Neural cell (in vitro differentiated cells): ENCODE measurements at regions not wholly inside any gene's neighbourhood (a gene's known extent, or its start where the extent isn't known, plus 50 kb on each side); places are given as distances from the start of the nearest gene placed in this dataset.

Source experiments
- H2AFZ ChIP-seq: fragments of 200-600, 300-800 bp; sonication (generic), shearing (Covaris generic); 2 replicates; pipeline ENCODE4 v1.6.0; 2014; ENCODE audit warnings: low read depth, mild to moderate bottlenecking, antibody characterized with exemption, low read length, moderate library complexity
- H3F3A ChIP-seq: fragments of 200-600 bp; shearing (Covaris generic); 2 replicates; pipeline ENCODE4 v1.6.1; 2016; ENCODE audit warnings: mild to moderate bottlenecking, moderate library complexity, mixed read lengths, antibody characterized with exemption, low read length; ENCODE audit not compliant: insufficient read depth, poor library complexity, severe bottlenecking
- H3K27ac ChIP-seq: fragments of 200-600, 300-800 bp; sonication (generic), shearing (Covaris generic); 2 replicates; pipeline ENCODE4 v1.5.1; 2014; ENCODE audit warnings: mild to moderate bottlenecking, low read length, moderate library complexity
- H3K27me3 ChIP-seq: fragments of 300-800, 200-600 bp; sonication (generic), shearing (Covaris generic); 2 replicates; pipeline ENCODE4 v1.6.0; 2014; ENCODE audit warnings: mild to moderate bottlenecking, low read depth, low read length, moderate library complexity; ENCODE audit not compliant: insufficient read depth
- H3K36me3 ChIP-seq: fragments of 300-800, 200-600 bp; sonication (generic), shearing (Covaris generic); 2 replicates; pipeline ENCODE4 v1.5.1; 2014; ENCODE audit warnings: mild to moderate bottlenecking, antibody characterized with exemption, low read length, moderate library complexity; ENCODE audit not compliant: insufficient read depth
- H3K4me2 ChIP-seq: fragments of 300-800, 200-600 bp; sonication (generic), shearing (Covaris generic); 2 replicates; pipeline ENCODE4 v1.6.0; 2014; ENCODE audit warnings: mild to moderate bottlenecking, low read length
- H3K4me3 ChIP-seq: fragments of 300-800, 200-600 bp; sonication (generic), shearing (Covaris generic); 2 replicates; pipeline ENCODE4 v1.5.1; 2014; ENCODE audit warnings: mild to moderate bottlenecking, low read length, moderate library complexity
- H3K79me2 ChIP-seq: fragments of 200-600 bp; shearing (Covaris generic); replicated peaks from 2 replicates; pipeline ENCODE4 v1.6.0; 2014; ENCODE audit warnings: mild to moderate bottlenecking, low read length, moderate library complexity; ENCODE audit not compliant: insufficient read depth
- H3K9ac ChIP-seq: fragments of 300-800, 200-600 bp; sonication (generic), shearing (Covaris generic); 2 replicates; pipeline ENCODE4 v1.6.1; 2016; ENCODE audit warnings: mild to moderate bottlenecking, low read length, mixed read lengths
- H3K9me2 ChIP-seq: fragments of 200-600 bp; shearing (Covaris generic); 2 replicates; pipeline ENCODE4 v1.6.1; 2016; ENCODE audit warnings: mild to moderate bottlenecking, low read length, mixed read lengths; ENCODE audit not compliant: insufficient read depth
- H3K9me3 ChIP-seq: fragments of 200-600, 300-800 bp; sonication (generic), shearing (Covaris generic); 2 replicates; pipeline ENCODE4 v1.6.1; 2016; ENCODE audit warnings: mild to moderate bottlenecking, mixed run types, low read length, moderate library complexity, mixed read lengths
- H4K20me1 ChIP-seq: fragments of 200-600 bp; shearing (Covaris generic); 2 replicates; pipeline ENCODE4 v1.6.1; 2016; ENCODE audit warnings: mild to moderate bottlenecking, mixed run types; ENCODE audit not compliant: insufficient read depth
- EP300 ChIP-seq: fragments of 450-650 bp; conservative IDR thresholded peaks from 2 replicates; pipeline ENCODE4 v1.6.1; 2014; ENCODE audit warnings: antibody characterized with exemption, mild to moderate bottlenecking, moderate library complexity; ENCODE audit not compliant: poor library complexity, severe bottlenecking
- EZH2 ChIP-seq: fragments of 200-600, 300-800 bp; shearing (Covaris generic), sonication (generic); IDR thresholded peaks from 2 replicates; pipeline ENCODE4 v1.6.1; 2014; ENCODE audit warnings: antibody characterized with exemption, low read length, borderline replicate concordance, mild to moderate bottlenecking; ENCODE audit not compliant: insufficient read depth, poor library complexity, severe bottlenecking
- POLR2AphosphoS5 ChIP-seq: IDR thresholded peaks from 2 replicates; pipeline ENCODE4 v1.6.1; 2012
- RAD21 ChIP-seq: fragments of 450-650 bp; conservative IDR thresholded peaks from 2 replicates; pipeline ENCODE4 v1.6.1; 2014; ENCODE audit warnings: antibody characterized with exemption, mild to moderate bottlenecking, moderate library complexity
- REST ChIP-seq: IDR thresholded peaks from 2 replicates; pipeline ENCODE4 v1.6.1; 2012; ENCODE audit warnings: borderline replicate concordance
- SMC3 ChIP-seq: fragments of 450-650 bp; conservative IDR thresholded peaks from 2 replicates; pipeline ENCODE4 v1.6.1; 2014; ENCODE audit warnings: antibody characterized with exemption, mild to moderate bottlenecking, moderate library complexity; ENCODE audit not compliant: poor library complexity
- TAF1 ChIP-seq: IDR thresholded peaks from 2 replicates; pipeline ENCODE4 v1.6.1; 2012; ENCODE audit warnings: low read depth
- TF ChIP-seq, protein P1 (sequence below): fragments of 450-650 bp; IDR thresholded peaks from 2 replicates; pipeline ENCODE4 v1.5.1; 2014; ENCODE audit warnings: antibody characterized with exemption, mild to moderate bottlenecking, moderate library complexity; ENCODE audit not compliant: poor library complexity, severe bottlenecking

GRCh38 chr4:173647902-173648301, 117.9 kb upstream of the HAND2 start:
- Histone ChIP-seq H3K27me3 (no peaks in the 10 kb centered on the region), H3K27ac (no peak overlapping the region), H3K9ac (no peak overlapping the region)

GRCh38 chr4:173642509-173642908, 112.5 kb upstream of the HAND2 start:
- TF ChIP-seq POLR2AphosphoS5 (no peak), SMC3 (no peak), TAF1 (no peak), EP300 (no peak), REST (no peak), EZH2 (no peak), RAD21 (no peak)
- TF ChIP-seq, protein P1, sequence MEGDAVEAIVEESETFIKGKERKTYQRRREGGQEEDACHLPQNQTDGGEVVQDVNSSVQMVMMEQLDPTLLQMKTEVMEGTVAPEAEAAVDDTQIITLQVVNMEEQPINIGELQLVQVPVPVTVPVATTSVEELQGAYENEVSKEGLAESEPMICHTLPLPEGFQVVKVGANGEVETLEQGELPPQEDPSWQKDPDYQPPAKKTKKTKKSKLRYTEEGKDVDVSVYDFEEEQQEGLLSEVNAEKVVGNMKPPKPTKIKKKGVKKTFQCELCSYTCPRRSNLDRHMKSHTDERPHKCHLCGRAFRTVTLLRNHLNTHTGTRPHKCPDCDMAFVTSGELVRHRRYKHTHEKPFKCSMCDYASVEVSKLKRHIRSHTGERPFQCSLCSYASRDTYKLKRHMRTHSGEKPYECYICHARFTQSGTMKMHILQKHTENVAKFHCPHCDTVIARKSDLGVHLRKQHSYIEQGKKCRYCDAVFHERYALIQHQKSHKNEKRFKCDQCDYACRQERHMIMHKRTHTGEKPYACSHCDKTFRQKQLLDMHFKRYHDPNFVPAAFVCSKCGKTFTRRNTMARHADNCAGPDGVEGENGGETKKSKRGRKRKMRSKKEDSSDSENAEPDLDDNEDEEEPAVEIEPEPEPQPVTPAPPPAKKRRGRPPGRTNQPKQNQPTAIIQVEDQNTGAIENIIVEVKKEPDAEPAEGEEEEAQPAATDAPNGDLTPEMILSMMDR: no peak
- no peaks in the 10 kb centered on the region for H3K9me3 ChIP-seq

More at GRCh38 chr4:173647902-173648301, 117.9 kb upstream of the HAND2 start:
- TF ChIP-seq, protein P1: no peak
- TF ChIP-seq EZH2: no peak
- no peak for TF ChIP-seq POLR2AphosphoS5
- no peak for TF ChIP-seq REST
- no peak for TF ChIP-seq TAF1
- TF ChIP-seq RAD21: no peak
- no peak for TF ChIP-seq SMC3
- TF ChIP-seq EP300: no peak
- no peaks in the 10 kb centered on the region for H3K9me2 ChIP-seq
- no peak overlapping the region for H3K4me2 ChIP-seq
- no peaks in the 10 kb centered on the region for H3K79me2 ChIP-seq
- H2AFZ ChIP-seq: no peak overlapping the region
- H3K9me3 ChIP-seq: no peaks in the 10 kb centered on the region
- no peaks in the 10 kb centered on the region for H4K20me1 ChIP-seq
- no peaks in the 10 kb centered on the region for H3K36me3 ChIP-seq
- no peak overlapping the region for H3K4me3 ChIP-seq
- no peaks in the 10 kb centered on the region for H3F3A ChIP-seq

More at GRCh38 chr4:173642509-173642908, 112.5 kb upstream of the HAND2 start:
- Histone ChIP-seq H3K9ac (no peak overlapping the region), H4K20me1 (no peaks in the 10 kb centered on the region), H3F3A (no peaks in the 10 kb centered on the region), H2AFZ (no peak overlapping the region), H3K4me2 (no peak overlapping the region), H3K79me2 (no peaks in the 10 kb centered on the region), H3K36me3 (no peaks in the 10 kb centered on the region), H3K27me3 (no peaks in the 10 kb centered on the region), H3K27ac (no peak overlapping the region), H3K4me3 (no peak overlapping the region), H3K9me2 (no peaks in the 10 kb centered on the region)
